ENCODE measurements at regions not wholly inside any gene's neighbourhood (a gene's known extent, or its start where the extent isn't known, plus 50 kb on each side); places are given as distances from the start of the nearest gene placed in this dataset.

DNA sequence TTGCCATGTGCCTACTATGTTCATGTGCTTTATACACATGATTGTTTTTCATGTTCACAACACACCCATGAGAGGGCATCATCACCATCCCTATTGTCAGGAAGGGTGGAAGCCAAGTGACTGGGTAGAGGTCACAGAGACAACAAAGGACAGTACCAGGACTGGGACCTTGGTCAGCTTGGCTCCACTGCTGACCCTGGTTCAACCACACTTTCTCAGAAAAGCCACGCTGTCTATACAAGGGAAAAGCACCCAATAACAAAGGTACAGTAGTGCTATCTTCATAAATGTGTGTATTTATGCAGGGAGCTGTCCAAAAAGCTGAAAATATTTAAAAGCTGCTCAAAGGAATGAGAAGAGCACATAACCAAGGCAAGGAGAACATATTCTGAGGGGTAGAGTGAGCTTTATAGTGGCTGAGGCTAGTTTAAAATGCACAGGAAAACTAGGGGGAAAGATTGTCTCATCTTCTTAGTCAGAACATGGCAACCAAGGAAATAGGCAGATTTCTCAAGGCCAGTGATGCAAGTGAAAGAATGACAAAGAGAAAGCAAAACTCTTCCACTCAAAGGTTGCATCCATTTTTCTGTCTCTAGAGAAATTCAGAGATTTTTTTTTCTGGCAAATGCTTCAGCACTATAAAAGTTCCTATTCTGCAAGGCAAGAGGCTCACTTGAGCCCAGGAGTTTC is 415.0 kb downstream of the FOXO1 start:
- no peak for DNase-seq (ENCODE audit: low read depth in 2 of 2)

DNA sequence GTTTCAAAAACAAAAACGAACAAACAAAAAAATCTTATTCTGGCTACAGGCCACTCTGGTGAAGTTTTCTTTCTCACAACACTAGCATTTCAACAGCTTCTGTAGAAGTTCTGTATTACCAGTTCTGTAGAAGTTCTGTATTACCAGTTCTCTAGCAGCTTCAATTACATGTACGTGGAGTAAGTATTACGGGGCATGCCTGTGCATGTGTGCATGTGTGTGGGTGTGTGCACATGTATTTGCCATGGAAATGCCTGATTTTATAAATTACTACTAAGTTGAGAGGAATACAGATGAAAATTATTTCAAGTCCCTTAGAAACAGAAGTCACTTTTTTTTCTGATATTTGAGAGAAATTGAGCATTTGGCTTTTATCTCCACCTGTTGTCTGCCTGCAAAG is 414.2 kb downstream of the FOXO1 start:
- DNase-seq (ENCODE audit: low read depth in 2 of 2): no peak

DNA sequence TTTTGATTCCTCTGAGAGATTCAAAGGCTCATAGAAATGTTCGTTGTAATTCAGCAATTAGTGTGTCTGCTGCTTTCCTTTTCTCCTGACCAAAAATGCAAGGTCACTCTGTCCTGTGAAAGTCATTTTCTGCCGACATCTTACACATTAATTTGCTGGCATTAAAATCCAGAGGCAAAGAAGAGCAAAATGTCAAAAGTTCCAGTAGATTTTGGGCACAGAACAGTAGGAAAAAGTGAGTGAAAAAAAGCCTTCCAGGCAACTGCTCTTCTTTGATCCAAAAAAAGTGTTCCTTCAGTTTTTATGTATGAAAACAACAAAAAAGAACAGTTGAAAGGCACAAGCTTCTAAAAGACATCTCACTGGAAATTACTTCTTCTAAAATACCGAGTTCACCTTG is 413.8 kb downstream of the FOXO1 start:
- DNase-seq (ENCODE audit: low read depth in 2 of 2): no peak

DNA sequence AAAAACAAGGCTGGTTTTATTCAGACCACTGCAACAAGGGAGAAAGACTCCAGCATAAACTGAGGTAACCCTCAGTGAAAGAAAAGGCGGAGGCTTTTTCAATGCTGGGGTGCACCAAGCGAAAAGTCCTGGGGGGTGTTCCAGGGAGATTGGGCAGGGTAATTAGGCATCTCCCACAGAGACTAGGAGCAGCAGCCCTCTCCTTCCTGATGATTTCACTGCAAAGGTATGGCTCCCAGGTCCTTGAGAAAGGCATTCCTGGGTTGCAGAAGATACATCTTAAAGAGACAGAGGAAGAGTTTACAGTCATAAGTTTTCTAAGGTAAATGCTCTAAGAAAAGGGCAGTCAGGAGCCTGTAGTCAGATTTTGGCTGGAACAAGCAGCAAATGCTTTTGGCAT is 412.0 kb downstream of the FOXO1 start:
- no peak for DNase-seq (ENCODE audit: low read depth in 2 of 2)

DNA sequence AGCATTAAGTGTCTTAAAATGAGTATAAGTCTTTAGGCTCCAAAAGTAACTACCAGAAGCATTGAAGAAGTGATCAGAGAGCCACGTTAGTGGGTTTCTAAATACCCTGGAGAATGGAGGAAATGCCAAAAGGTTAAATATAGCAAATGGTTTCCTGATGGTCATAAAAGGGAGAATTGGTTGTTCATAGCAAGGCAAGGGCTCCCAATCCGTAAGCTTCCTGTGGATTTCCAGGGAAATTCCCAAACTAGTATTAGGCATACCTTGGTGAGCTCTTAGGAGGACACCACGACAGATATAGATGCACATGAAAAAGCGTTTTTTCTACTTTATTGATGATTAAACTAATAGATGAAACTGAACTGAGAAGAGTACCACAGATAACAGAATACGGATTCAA is 410.9 kb downstream of the FOXO1 start:
- no peak for DNase-seq (ENCODE audit: low read depth in 2 of 2)

DNA sequence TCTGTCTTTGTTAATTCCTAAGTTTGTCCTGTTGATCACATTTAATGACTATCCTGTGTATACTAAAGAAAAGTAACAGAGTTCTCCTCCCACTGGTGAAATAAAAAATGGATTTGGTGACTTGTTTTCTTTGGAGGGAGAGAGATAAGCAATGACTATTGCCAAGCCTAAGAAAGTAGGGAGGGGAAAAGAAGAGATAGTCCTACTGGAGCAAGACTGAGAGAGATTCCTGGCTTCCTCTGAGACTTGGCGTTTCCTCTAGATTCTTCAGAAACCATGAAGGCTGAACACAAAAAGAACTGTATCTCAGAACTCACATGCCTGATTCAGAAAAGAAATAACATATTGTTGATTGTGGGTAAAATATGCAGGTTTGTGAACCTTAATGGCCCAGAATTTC is 406.5 kb downstream of the FOXO1 start:
- no peak for DNase-seq (ENCODE audit: low read depth in 2 of 2)

DNA sequence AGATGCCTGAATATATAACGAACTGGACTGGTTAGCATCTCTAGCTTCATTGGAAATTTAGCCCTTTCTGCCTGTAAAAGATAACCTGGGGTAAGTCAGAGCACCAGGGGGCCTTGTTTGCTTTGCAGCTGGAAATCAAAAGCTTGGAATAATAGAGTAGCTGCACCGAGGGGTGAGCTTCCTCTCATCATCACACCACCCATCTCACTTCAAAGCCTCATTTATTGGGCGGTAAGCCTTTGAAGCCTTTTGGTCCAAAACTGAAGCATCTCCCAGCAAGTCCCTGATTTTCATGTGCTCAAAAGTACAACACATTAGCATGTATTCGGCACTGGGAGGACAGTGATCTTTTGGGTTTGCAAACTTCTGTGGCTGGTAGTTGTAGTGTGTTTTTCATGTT is 405.1 kb downstream of the FOXO1 start:
- DNase-seq (ENCODE audit: low read depth in 2 of 2): no peak

DNA sequence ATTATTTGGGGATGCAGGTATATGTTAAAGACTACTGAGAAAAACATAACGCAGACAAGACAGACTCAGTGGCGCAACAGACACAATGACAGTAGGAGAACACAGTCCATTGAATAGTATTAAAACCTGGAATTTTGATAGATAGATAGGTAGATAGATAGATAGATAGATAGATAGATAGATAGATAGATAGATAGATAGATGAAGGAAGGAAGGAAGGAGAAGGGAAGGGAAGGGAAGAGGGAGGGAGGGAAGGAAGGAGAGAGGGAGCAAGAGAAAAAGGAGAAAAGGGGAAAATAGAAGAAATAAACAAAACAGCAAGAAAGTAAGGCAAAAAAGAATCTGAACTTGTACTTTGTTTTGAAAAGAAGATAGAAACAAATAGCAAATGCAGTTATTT is 404.5 kb downstream of the FOXO1 start:
- no peak for DNase-seq (ENCODE audit: low read depth in 2 of 2)

DNA sequence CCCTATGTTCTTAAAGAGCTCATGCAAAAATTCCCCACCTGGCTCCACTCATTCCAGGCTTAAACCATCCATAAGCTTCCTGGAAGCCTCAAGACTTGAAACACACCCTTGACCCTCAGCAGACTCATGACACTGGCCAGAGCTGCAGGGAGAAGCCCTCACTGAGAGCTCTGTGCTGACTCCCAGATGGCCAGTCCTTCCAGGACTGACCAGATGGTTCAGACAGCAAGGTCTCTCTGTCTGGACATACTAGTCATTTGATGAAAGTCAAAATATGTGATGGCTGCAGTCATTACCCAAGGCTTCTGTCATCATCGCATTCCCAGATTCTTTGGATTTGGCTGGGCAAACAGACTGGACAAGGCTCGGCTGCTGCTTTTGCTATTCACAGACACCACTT is 397.4 kb downstream of the FOXO1 start:
- no peak for DNase-seq (ENCODE audit: low read depth in 2 of 2)

DNA sequence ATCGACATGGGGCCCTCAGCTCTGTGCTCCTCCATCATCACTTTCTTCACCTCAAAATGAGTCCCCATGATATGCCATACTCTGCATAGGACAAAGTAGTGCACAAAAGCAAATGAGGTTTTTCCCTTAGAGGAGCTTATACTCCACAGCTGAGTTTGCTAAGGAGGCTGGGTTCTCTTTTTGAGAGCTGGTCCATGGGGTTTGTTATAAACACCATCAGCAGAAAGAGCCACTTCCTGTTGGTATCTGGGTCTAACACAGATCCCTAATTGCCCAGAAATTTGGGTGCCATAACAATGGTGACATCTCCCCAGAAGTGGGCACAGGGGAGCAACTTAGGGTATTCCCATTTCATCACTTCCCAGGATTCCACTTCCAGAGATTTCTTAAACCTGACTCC is 395.7 kb downstream of the FOXO1 start:
- no peak for DNase-seq (ENCODE audit: low read depth in 2 of 2)

DNA sequence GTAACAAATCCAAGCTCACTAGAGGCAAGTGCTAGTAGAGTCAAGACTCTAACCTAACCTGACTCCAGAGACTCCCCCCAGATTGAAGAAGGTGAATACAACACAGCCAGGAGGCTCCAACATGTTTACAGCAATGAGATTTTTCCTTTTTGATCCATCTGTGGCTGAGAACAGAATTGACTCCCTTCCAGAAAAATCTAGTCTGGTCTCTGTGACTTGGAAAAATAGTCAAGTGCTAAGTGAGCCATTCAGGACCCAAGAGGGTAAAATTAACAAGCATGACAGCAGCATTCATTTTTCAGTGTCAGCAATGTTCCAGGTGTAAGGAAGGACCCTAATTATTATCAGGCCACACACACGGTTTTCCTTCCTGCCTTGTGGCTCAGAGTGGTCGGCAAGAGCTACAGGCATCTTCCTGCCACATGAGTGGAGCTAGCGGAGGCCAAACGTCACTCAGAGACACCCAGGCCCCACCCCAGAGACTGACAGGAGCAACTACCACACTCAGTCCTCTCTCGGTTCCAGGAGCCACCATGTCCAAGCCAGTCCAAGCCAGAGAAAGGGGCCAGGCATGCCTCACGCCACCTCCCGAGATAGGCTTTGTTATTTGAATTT is 395.1 kb downstream of the FOXO1 start:
- no peak for DNase-seq (ENCODE audit: low read depth in 2 of 2)

DNA sequence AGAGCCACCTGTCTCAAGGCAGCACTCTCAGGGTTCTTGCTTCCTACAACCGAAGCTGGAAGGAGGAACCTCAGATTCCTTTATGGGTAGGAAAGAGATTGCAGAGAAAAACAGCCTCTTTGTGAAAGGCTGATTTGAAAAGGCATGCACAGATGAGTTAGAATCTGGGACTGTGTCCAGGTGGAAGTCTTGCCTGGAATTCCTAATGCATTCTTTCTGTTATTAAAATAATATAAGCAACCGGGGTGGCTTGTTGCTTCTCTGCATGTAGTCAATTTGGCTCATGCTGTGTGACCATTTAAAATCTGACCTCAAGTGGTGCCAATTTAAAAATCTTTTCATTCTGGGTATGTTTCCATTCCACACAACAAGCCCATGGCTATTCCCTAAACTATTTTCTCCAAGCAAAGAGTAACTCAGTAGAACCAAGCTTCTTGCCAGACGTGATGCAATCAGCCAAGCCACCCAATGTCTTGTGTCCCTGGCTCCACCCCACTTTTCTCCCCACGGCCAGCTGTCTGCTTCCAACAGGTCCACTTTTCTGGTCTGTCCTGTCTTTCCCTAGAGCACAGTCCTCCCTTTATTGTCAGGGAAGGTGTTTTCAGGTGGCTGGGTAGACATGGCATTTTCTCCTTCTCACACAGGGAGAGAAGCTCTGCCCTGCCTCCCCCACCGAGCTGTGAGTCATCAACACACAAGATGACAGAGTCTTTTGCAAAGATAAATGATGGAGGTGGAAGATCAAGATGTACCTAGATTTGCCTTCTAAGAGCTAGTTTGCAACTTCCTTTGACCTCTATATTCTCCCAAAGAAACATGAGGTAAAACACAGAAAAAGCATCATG is 394.3 kb downstream of the FOXO1 start:
- peak; percentile 28 to 29 for DNase-seq (ENCODE audit: low read depth in 2 of 2)

DNA sequence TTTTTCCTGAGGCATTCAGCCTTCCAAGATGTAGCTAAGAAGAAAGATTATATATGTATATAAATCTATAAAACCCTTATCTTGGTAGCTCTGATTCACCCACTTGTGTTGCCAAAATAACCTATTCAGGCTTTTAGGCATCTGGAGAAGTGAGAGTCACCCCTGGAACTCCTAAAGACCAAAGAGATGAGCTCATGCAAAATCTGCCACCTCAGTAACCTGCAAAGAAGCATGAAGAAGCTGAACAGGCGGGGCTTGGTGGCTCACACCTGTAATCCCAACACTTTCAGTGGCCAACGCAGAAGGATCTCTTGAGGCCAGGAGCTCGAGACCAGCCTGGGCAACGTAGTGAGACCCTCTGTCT is 393.7 kb downstream of the FOXO1 start:
- DNase-seq (ENCODE audit: low read depth in 2 of 2): no peak

DNA sequence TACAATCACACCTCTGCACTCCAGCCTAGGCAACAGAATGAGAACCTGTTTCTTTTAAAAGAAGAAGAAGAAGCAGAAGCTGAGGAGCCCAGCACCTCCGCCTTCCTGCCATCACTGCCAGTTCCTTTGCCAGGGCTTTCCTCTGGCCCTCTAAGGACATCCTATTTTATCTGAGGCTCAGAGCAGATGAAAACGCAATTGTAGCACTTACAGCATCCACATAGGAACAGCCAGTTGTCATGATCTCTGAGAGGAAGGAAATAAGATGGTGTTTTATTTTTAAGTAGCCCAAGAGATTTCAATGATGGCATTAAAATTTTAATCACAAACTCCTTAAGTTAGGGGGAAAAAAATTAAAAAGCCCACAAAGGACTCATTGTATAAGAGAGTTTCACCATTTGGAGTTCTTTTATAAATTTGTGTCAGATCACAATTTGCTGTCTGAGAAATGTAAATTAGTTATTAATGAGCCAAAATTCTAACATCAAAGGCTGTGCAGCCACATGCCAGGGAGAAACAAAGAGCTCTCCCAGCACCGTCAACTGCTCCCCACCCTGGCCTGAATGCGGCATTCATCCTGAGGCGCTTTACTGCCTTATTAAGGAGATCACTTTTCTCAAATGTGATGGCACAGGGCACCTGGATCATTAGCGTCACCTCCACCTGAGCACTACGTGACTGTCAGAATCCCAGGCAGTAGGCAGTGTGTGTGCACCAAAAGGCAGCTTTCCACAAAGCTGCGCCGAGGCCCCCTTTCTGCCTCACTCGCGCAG is 393.0 kb downstream of the FOXO1 start:
- DNase-seq (ENCODE audit: low read depth in 2 of 2): no peak

DNA sequence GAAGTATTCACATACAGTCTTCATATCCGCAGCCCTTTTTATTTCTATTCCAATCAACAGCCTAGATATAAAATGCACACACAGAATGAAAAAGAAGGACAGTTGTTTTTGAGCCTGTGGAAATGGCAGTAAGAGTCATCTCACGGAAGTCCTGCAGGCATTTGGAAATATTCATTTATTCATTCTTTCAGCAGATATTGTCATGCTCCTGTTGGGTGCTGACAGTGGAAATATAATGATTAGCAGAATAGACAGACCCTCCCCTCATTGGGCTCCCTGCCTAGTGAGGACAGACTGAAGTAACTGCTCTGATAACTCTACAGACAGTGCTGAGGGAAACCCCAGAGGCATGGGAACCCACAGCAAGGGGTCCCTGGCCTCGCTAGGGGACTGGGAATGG is 392.3 kb downstream of the FOXO1 start:
- DNase-seq (ENCODE audit: low read depth in 2 of 2): no peak

DNA sequence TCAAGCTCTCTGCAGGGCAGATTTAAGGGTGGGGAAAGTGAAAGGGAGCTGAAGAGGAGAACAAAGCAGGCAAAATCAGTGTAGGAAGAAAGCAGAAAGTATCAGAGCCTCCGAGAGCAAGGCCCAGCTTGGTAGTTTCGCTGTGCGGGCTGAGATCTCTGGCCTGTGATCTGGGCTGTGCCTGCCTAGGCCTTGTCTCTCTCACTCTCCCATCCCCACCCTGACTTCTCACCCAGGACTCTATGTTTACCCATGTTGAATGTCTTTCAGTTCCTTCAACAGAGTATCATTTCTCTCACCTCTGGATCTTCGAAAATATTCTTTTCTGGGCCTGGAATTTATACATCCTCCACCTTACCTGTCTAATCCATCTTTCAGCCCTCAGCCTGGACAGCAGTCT is 391.3 kb downstream of the FOXO1 start:
- no peak for DNase-seq (ENCODE audit: low read depth in 2 of 2)

DNA sequence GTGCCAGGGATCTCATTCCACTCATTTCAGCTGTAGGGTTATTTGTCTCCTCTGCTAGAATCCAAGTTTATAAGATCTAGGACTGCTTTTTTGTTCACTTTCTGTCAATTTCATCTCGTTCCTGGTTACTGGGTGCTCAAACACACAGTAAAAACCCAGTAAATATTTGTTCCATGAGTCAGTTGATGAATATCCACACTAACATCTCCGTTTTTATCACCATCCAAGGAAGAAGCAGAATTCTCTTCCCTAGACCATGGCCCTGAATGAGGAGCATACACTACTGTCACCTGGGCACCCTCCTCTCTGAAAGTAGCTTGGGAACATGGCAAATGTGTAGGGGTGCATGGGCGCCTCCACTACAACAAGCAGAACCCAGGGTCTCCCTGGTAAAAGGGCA is 390.8 kb downstream of the FOXO1 start:
- DNase-seq (ENCODE audit: low read depth in 2 of 2): no peak

DNA sequence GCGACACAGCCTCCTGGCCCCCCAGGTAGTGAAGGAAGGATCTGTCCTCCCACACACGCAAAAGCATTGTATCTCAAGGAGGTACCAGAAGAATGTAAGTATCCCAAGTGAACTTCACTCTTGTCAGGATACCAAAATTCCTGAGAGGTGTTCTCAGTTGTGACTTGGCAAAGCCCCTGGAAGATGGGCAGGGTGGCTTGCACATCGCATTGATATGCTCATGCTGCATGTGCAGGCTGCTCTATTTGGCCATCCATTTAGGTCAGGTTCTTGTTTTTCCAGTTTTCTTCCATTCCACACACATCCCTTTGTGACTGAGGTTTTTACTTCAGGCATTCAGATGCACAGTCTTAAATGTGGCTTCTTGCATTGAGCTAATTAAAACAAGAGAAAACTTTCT is 382.8 kb downstream of the FOXO1 start:
- no peak for DNase-seq (ENCODE audit: low read depth in 2 of 2)

DNA sequence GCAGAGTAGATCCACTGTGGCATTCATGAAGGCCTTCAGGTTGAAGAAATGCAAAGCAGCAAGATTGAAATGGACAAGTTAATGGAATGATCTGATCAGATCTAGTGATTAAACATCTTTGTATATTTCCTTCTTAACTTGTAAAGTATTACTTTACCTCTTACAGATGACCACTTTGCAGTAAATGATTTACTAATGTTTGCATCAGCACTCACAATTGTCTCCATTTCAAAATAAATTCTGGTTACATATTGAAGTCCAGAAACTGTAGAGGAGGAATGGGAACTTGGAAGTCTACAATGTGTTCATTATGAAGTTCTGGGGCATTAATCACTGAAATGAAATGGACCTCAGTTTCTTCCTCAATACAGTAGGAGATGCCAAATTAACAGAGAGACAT is 380.8 kb downstream of the FOXO1 start:
- DNase-seq (ENCODE audit: low read depth in 2 of 2): no peak

DNA sequence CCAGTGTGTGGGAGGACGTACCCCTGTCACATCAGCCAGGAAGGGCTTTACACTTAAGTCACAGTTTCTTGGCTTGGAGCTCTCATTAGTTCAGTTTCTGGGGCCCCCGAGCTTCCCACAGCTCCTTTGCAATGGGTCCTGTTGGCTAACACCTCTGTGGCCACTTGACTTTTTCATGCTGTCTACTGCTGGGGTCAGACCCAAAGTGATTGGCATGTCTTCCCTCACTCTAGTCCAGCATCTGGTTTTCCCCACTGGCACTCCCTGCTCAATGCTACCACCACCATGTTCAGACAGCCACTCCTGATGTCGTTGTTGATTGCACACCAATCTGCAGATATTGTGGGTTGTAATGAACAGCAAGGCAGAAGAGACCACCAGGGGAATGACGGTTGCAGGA is 379.0 kb downstream of the FOXO1 start:
- no peak for DNase-seq (ENCODE audit: low read depth in 2 of 2)

DNA sequence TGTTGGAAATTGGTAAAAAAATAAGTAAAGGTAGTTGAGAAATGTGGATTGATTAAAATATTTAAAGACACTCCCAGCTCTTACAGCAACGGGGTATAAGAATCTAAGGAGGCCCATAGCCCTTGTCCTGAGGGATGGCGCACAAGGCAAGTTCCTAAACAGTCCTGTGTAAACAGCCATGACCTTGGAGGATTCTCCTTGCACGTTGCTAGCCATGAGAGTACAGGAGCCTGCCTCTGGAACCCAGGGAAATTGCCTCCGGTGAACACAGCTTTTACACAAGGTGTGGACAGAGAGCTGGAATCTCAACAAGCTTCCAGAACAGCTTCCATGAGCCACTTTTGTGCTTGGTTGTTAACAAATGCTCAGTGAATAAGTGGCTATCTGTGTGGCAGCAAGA is 378.2 kb downstream of the FOXO1 start:
- no peak for DNase-seq (ENCODE audit: low read depth in 2 of 2)

DNA sequence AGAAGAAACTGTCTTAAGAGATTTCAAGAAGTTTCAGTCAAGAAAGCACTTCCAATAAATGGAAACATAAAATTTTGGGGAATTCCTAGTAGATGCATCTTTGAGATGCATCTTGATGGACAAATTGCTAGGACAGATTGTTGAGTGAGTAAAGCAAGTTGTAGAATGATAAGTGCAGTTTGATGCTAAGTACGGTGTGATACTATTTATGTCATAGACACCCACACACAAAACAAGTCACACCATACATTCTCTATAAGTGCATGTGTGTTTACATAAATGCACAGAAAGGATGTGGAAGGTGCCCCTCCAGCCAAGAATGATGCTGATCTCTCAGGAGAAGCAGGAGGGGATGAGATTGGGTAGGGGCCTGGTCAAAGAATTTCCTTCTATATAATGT is 375.7 kb downstream of the FOXO1 start:
- no peak for DNase-seq (ENCODE audit: low read depth in 2 of 2)

All from fibroblast of skin of left biceps (primary cell).